Suprapubic skin (tissue), 4 donors: ENCODE measurements at regions not wholly inside any gene's neighbourhood (a gene's known extent, or its start where the extent isn't known, plus 50 kb on each side); places are given as distances from the start of the nearest gene placed in this dataset.

ENCODE experiments used
- EP300 ChIP-seq: sonication (generic); formaldehyde crosslinking; IDR thresholded peaks from one replicate; pipeline ENCODE4 v1.6.1; 2017; ENCODE audit warnings: antibody characterized with exemption
- POLR2A ChIP-seq, 2 donors: fragments of 450-650 bp; IDR thresholded peaks; one replicate each; pipeline ENCODE4 v1.6.1; 2017; ENCODE audit warnings: antibody characterized with exemption in 2 of 2, mild to moderate bottlenecking in 2 of 2, moderate library complexity in 2 of 2
- POLR2AphosphoS5 ChIP-seq, 3 donors: sonication (generic); formaldehyde crosslinking; IDR thresholded peaks; one replicate each; pipeline ENCODE4 v1.6.1; 2017; ENCODE audit warnings: antibody characterized with exemption in 3 of 3
- TF ChIP-seq, protein P1 (sequence below), 2 donors: fragments of 200-600 bp in 1 of 2; fragments of 450-650 bp in 1 of 2; sonication (generic) in 1 of 2; IDR thresholded peaks; one replicate each; pipeline ENCODE4 v1.5.1; 2016 to 2019; ENCODE audit warnings: antibody characterized with exemption in 2 of 2, mild to moderate bottlenecking in 1 of 2, moderate library complexity in 1 of 2

DNA sequence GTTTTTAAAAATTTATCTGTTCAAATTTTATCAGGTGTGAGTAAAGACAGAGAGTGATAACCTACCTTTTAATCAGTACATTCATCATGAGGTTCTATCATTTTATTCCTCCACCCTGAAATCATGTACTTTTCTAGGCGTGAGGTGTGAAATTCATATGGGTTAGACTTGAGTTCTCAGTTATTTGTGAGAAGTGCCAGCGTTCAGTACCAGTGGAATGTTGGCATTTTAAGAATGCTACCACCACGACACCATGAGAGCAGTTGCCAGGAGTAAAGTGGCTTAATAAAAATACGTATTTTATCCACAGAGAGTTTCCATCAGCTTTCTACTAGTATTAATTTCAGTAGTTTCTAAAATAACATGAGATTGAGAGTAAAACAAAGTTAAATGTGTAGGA, 104.1 kb upstream of the FERD3L start:
- TF ChIP-seq, protein P1, sequence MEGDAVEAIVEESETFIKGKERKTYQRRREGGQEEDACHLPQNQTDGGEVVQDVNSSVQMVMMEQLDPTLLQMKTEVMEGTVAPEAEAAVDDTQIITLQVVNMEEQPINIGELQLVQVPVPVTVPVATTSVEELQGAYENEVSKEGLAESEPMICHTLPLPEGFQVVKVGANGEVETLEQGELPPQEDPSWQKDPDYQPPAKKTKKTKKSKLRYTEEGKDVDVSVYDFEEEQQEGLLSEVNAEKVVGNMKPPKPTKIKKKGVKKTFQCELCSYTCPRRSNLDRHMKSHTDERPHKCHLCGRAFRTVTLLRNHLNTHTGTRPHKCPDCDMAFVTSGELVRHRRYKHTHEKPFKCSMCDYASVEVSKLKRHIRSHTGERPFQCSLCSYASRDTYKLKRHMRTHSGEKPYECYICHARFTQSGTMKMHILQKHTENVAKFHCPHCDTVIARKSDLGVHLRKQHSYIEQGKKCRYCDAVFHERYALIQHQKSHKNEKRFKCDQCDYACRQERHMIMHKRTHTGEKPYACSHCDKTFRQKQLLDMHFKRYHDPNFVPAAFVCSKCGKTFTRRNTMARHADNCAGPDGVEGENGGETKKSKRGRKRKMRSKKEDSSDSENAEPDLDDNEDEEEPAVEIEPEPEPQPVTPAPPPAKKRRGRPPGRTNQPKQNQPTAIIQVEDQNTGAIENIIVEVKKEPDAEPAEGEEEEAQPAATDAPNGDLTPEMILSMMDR (IDR thresholded peaks at IDR 0.05): no peak
- TF ChIP-seq POLR2A (IDR thresholded peaks at IDR 0.05): no peak
- TF ChIP-seq POLR2AphosphoS5 (IDR thresholded peaks at IDR 0.05): no peak
- TF ChIP-seq EP300: no peak
